Endodermal cell (in vitro differentiated cells): ENCODE measurements at regions not wholly inside any gene's neighbourhood (a gene's known extent, or its start where the extent isn't known, plus 50 kb on each side); places are given as distances from the start of the nearest gene placed in this dataset.

Source experiments
- DNase-seq: peaks from one replicate; pipeline ENCODE4 v3.0.0-alpha.2; 2017
- H3K27ac ChIP-seq: 2 replicates; pipeline ENCODE4 v1.5.1; 2013; ENCODE audit warnings: mild to moderate bottlenecking, low read depth, low read length, moderate library complexity
- H3K27me3 ChIP-seq: 2 replicates; pipeline ENCODE4 v1.6.1; 2013; ENCODE audit warnings: mild to moderate bottlenecking, low read length, moderate library complexity; ENCODE audit not compliant: insufficient read depth, control insufficient read depth, poor library complexity, severe bottlenecking
- H3K36me3 ChIP-seq: 2 replicates; pipeline ENCODE4 v1.7.0; 2013; ENCODE audit warnings: mild to moderate bottlenecking, low read length, moderate library complexity; ENCODE audit not compliant: control insufficient read depth, insufficient read depth
- H3K4me1 ChIP-seq: one replicate; pipeline ENCODE4 v1.7.0; 2013; ENCODE audit warnings: low read length; ENCODE audit not compliant: control insufficient read depth, insufficient read depth
- H3K4me3 ChIP-seq: 2 replicates; pipeline ENCODE4 v1.5.1; 2013; ENCODE audit warnings: mild to moderate bottlenecking, low read length, moderate library complexity
- H3K9ac ChIP-seq: 2 replicates; pipeline ENCODE4 v1.6.1; 2013; ENCODE audit warnings: mild to moderate bottlenecking, low read length, moderate library complexity; ENCODE audit not compliant: poor library complexity, severe bottlenecking; ENCODE audit errors: extremely low read depth
- H3K9me3 ChIP-seq: 2 replicates; pipeline ENCODE4 v1.6.1; 2013; ENCODE audit warnings: mild to moderate bottlenecking, low read length, moderate library complexity; ENCODE audit not compliant: control insufficient read depth
- H3K27ac Mint-ChIP-seq: 2 replicates; pipeline ENCODE4 v1.8.0; 2020; ENCODE audit warnings: mixed read lengths
- H3K27me3 Mint-ChIP-seq: 2 replicates; pipeline ENCODE4 v1.8.0; 2021; ENCODE audit warnings: mild to moderate bottlenecking, mixed read lengths; ENCODE audit not compliant: insufficient read depth
- H3K36me3 Mint-ChIP-seq: 2 replicates; pipeline ENCODE4 v1.8.0; 2020; ENCODE audit warnings: low read depth, mixed read lengths
- H3K4me1 Mint-ChIP-seq: 2 replicates; pipeline ENCODE4 v1.8.0; 2020; ENCODE audit warnings: mixed read lengths
- H3K4me3 Mint-ChIP-seq: 2 replicates; pipeline ENCODE4 v1.8.0; 2020; ENCODE audit warnings: mild to moderate bottlenecking, moderate library complexity, mixed read lengths
- H3K9me3 Mint-ChIP-seq: 2 replicates; pipeline ENCODE4 v1.8.0; 2020; ENCODE audit warnings: mild to moderate bottlenecking, mixed read lengths
- CTCF ChIP-seq: fragments of 200-600 bp; sonication (generic); conservative IDR thresholded peaks from 2 replicates; pipeline ENCODE4 v1.5.0; 2021; ENCODE audit warnings: antibody characterized with exemption, mild to moderate bottlenecking
- WGBS, 2 experiments: methylation state at CpG; one replicate each; pipeline versions ENCODE4 v1.1.5 to v1.1.7; 2013; ENCODE audit warnings: missing lambda C conversion rate in 2 of 2, mixed read lengths in 1 of 2; ENCODE audit not compliant: insufficient coverage in 1 of 2, insufficient read length in 1 of 2; 5-methylcytosine and 5-hydroxymethylcytosine counted together

GRCh38 chr6:134527108-134527787 lies 209.3 kb upstream of the SGK1 start:
- no peak overlapping the region for H3K9ac ChIP-seq
- no peak overlapping the region for H3K4me3 Mint-ChIP-seq

GRCh38 chr6:134525190-134525868 lies 207.4 kb upstream of the SGK1 start:
- no peak overlapping the region for H3K4me3 Mint-ChIP-seq
- no peak for TF ChIP-seq CTCF
- H3K27me3 Mint-ChIP-seq, result no peaks in the 10 kb centered on the region
- no peaks in the 10 kb centered on the region for H3K27me3 ChIP-seq
- DNase-seq, result no peak
- H3K36me3 ChIP-seq, result no peaks in the 10 kb centered on the region
- H3K9me3 ChIP-seq, result no peaks in the 10 kb centered on the region
- H3K9ac ChIP-seq, result no peak overlapping the region
- no peak overlapping the region for H3K27ac ChIP-seq
- H3K4me1 ChIP-seq, result no peaks in the 10 kb centered on the region
- no peaks in the 10 kb centered on the region for H3K9me3 Mint-ChIP-seq
- peaks cover 9% of the 10 kb centered on the region for H3K4me1 Mint-ChIP-seq
- no peaks in the 10 kb centered on the region for H3K36me3 Mint-ChIP-seq
- no peak overlapping the region for H3K4me3 ChIP-seq
- H3K27ac Mint-ChIP-seq, result no peak overlapping the region

More at GRCh38 chr6:134527108-134527787, 209.3 kb upstream of the SGK1 start:
- 87 to 95% methylated on average over 3 of the region's 3 CpGs for WGBS, 2 experiments
- Histone ChIP-seq H3K9me3 (no peaks in the 10 kb centered on the region), H3K4me1 (no peaks in the 10 kb centered on the region), H3K27ac (no peak overlapping the region), H3K36me3 (no peaks in the 10 kb centered on the region), H3K4me3 (no peak overlapping the region), H3K27me3 (no peaks in the 10 kb centered on the region)
- no peaks in the 10 kb centered on the region for H3K27me3 Mint-ChIP-seq
- no peaks in the 10 kb centered on the region for H3K9me3 Mint-ChIP-seq
- no peak for TF ChIP-seq CTCF
- no peak overlapping the region for H3K27ac Mint-ChIP-seq
- H3K36me3 Mint-ChIP-seq, result no peaks in the 10 kb centered on the region
- H3K4me1 Mint-ChIP-seq, result peaks cover 9% of the 10 kb centered on the region
- DNase-seq, result no peak

- Histone ChIP-seq H3K9ac (no peak overlapping the region), H3K4me3 (no peak overlapping the region), H3K27ac (no peak overlapping the region), H3K36me3 (no peaks in the 10 kb centered on the region), H3K27me3 (no peaks in the 10 kb centered on the region), H3K4me1 (no peaks in the 10 kb centered on the region), H3K9me3 (no peaks in the 10 kb centered on the region)
- DNase-seq, result no peak
- Mint-ChIP-seq H3K4me3 (no peak overlapping the region), H3K27ac (no peak overlapping the region), H3K36me3 (no peaks in the 10 kb centered on the region), H3K4me1 (peaks cover 9% of the 10 kb centered on the region), H3K27me3 (no peaks in the 10 kb centered on the region), H3K9me3 (no peaks in the 10 kb centered on the region)
- WGBS, 2 experiments, result 80 to 86% methylated on average over 1 of the region's 1 CpG
- no peak for TF ChIP-seq CTCF
Measured at GRCh38 chr6:134523903-134524650, 206.2 kb upstream of the SGK1 start.
